ENCODE measurements at regions not wholly inside any gene's neighbourhood (a gene's known extent, or its start where the extent isn't known, plus 50 kb on each side); places are given as distances from the start of the nearest gene placed in this dataset.
A peak's percentile ranks its signal among the peaks of the same experiment; 100 is the strongest.

DNA sequence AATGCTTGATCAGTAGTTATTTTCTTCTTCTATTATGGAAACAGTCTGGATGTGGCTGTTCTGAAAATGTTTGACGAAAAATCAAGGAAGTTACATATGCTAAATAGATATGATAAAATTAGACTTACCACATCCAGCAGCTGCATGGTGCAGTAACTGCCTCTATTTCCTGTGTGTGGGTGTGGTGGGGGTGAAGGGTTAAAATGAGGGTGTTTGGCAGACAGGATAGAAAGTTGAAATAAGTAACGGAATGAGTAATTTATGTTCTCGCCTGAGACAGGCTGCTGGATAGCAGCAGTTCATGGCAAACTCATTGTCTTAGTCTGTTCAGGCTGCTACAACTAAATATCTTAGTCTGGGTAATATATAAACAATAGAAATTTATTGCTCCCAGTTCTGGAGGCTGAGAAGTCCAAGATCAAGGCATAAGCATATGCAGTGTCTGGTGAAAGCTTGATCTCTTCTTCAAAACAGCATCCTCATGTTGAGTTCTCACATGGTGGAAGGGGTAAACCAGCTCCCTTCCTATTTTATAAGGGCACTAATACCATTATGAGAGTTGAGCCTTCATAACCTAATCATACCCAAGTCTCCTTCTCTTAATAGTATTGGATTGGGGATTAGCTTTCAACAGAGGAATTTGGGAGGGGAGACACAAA, 1248.9 kb downstream of the SLITRK5 start:
- DNase-seq: no peak

DNA sequence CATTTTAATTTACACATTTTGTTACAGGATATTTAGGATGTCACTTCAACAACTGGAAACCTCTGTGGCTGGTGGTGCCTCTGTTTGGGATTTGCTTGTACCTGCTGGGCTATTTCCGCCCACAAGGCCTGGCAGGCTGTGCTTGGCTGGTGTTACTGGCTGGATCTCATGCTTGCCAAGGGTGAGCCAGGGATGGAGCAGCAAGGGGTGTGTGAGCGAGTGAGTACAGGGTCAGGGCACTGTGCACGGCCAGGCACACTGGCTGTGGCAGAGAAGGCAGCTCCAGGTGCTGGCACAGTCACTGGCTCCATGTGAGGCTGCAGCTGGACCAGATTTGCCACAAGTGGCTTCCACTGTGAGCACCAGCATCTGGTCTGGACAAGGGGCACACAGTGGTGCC, 1254.8 kb downstream of the SLITRK5 start:
- no peak for DNase-seq

DNA sequence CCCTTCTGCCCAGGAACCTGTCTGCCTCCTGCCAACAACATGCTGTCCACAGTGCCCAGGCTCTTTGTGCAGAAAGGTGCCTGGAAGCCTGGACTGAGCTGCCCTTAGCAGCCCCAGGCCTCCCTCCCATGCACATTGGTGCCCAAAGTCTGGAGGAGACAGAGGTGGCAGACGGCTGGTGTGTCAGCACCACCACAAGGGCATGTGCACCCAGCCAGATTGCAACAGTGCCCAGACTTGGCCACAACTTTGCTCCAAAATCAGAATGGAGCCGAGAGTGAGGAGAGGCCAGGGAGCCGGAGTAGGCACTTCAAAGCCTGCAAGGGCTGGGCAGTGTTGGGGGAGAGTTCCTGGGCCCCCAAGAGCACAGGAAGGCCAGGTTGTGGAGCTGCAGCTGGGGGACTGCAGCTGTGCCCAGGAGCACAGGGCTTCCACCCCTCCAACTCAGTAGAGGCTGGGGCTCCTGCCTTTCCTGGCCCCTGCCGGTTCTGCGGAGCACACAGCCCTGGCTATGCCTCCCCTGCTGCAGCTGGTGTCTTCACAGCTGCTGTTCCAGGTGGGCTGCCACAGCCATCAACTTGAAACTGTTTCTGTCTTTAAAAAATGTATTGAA, 1255.8 kb downstream of the SLITRK5 start:
- DNase-seq: no peak

- no peak for DNase-seq
These were observed 1261.8 kb downstream of the SLITRK5 start for GRCh38 chr13:88932950-88933349.

- no peak for DNase-seq
These were observed 1266.2 kb downstream of the SLITRK5 start for GRCh38 chr13:88937384-88937783.

GRCh38 chr13:88945793-88946192, 1274.6 kb downstream of the SLITRK5 start:
- no peak for DNase-seq

GRCh38 chr13:88948501-88948900, 1277.3 kb downstream of the SLITRK5 start:
- no peak for DNase-seq

- DNase-seq: no peak
These were observed 1287.7 kb downstream of the SLITRK5 start for GRCh38 chr13:88958821-88959220.

DNA sequence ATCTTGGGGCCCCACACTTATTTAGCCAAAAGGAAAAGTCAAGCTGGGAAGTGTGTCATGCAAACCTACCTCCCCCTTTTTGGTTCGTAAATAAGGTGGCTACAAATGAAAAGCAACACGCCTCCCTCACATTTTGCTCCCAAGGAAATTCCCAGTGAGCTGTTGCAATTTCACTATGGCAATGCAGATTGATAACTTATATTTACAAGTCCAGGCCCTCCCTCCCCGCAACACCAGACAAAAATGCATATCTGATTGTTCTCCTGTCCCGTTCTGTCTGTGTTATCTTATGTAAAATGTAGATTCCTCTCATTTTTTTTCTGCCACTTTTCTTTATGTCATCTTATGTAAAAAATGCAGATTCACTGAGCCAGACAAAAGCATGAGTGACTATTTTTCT, 1305.3 kb downstream of the SLITRK5 start:
- no peak for DNase-seq

GRCh38 chr13:88978607-88979006, 1307.4 kb downstream of the SLITRK5 start:
- DNase-seq: no peak

GRCh38 chr13:88979465-88980175, 1308.4 kb downstream of the SLITRK5 start:
- no peak for DNase-seq

DNA sequence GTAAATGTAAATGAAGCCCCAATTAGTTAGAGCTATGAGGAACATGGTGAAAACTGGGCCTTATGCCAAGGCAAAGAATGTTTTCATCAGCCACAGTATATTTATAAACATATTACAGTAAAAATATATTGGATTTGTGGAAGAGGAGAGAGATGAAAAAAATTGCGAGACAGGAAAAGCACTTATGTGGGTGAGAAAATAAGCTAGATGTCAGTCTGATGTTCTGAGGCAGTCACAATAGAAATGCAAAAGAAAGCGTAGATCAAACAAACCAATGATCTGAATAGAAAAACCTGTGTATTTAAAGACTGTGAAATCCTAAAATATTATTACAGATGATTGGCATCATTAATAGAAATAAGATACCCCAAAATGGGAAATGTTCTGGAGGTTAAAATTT, 1332.5 kb downstream of the SLITRK5 start:
- DNase-seq: no peak

GRCh38 chr13:89011615-89012014, 1340.4 kb downstream of the SLITRK5 start:
- no peak for DNase-seq

GRCh38 chr13:89027694-89028306, 1356.6 kb downstream of the SLITRK5 start:
- DNase-seq: no peak

- no peak for DNase-seq
These were observed 1357.9 kb downstream of the SLITRK5 start for GRCh38 chr13:89029062-89029461.

DNA sequence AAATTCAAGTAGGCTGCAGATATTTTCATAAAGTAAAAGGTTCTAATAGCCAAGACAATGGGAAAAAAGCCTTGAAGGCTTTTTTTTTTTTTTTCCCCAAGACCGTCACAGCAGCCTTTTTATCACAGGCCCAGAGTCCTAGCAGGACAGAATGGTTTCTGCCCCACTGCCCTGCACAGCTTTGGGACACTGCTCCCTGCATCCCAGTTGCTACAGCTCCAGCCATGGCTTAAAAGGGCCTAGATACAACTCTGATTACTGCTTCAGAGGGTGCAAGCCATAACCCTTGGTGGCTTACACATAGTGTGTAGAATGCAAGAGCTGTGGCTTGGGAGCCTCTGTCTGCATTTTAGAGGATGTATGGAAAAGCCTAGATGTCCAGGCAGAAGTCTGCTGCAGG, 1362.8 kb downstream of the SLITRK5 start:
- DNase-seq: no peak

- no peak for DNase-seq
These were observed 1381.5 kb downstream of the SLITRK5 start for GRCh38 chr13:89052699-89053098.

DNA sequence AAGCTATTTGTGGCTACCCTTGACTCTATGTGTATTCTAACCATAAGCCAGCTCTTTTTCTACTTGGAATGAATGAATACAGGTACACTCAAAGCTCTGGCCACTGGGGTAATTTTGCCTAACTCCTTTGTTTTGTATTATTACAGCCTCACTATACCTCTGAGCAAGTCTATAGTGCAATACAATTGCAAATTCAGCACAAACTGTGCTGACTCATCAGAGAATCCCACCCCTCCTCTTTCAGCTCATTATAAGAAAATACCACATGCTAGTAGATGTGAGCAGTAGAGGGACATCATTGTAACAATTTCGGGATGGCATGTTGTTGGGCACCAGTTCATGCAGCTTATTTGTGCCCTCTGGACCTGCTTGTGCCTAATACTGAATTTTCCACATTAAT, 1382.2 kb downstream of the SLITRK5 start:
- no peak for DNase-seq

DNA sequence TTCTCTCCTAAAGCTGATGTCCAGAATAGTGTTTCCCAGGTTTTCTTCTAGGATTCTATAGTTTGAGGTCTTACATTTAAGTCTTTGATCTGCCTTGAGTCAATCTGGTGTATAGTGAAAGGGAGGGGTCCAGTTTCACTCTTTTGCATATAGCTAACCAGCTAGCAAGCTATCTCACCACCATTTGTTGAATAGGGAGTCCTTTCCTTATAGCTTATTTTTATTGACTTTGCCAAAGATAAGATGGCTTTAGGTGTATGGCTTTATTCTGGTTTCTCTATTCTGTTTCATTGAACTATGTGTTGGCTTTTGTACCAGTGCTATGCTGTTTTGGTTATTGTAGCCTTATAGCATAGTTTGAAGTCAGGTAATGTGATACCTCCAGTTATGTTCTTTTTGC, 1386.1 kb downstream of the SLITRK5 start:
- no peak for DNase-seq

GRCh38 chr13:89057862-89058261, 1386.7 kb downstream of the SLITRK5 start:
- DNase-seq: no peak

- no peak for DNase-seq
These were observed 1390.7 kb downstream of the SLITRK5 start for GRCh38 chr13:89061821-89062220.

GRCh38 chr13:89066868-89067466, 1395.8 kb downstream of the SLITRK5 start:
- DNase-seq: peak; percentile 32

GRCh38 chr13:89072979-89073378, 1401.8 kb downstream of the SLITRK5 start:
- no peak for DNase-seq

DNA sequence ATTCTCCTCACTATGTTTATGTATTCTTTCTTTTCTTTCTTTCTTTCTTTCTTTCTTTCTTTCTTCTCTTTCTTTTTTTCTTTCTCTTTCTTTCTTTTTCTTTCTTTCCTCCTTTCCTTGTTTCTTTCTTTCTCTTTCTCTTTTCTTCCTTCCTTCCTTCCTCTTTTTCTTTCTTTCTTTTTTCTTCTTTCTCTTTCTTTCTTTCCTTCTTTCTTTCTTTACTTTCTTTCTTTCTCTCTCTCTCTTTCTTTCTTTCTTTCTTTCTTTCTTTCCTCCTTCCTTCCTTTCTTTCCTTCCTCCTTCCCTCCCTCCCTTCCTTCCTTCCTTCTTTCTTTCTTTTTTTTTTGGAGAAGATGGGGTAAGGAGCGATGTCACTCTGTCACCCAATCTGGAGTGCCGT, 1405.5 kb downstream of the SLITRK5 start:
- DNase-seq: no peak

Data from NCI-H2107 (cell line).